Effector memory CD8-positive, alpha-beta T cell (primary cell): ENCODE measurements at regions not wholly inside any gene's neighbourhood (a gene's known extent, or its start where the extent isn't known, plus 50 kb on each side); places are given as distances from the start of the nearest gene placed in this dataset.
A peak's percentile ranks its signal among the peaks of the same experiment; 100 is the strongest.

Source experiments
- ATAC-seq: fragments of 150-1000 bp; cut with Tn5 transposase; replicated peaks from 2 replicates; pipeline ENCODE4 v1.10.0; 2021; ENCODE audit warnings: mild to moderate bottlenecking, moderate library complexity
- DNase-seq, 3 experiments: peaks; one replicate each; pipeline ENCODE4 v3.0.0; 2021
- H3K27ac Mint-ChIP-seq, 2 donors: one replicate each; pipeline ENCODE4 v1.8.0; 2022; ENCODE audit warnings: mild to moderate bottlenecking in 2 of 2, mixed read lengths in 2 of 2, moderate library complexity in 2 of 2
- H3K27me3 Mint-ChIP-seq, 2 donors: one replicate each; pipeline ENCODE4 v1.8.0; 2022; ENCODE audit warnings: mixed read lengths in 2 of 2
- H3K36me3 Mint-ChIP-seq: one replicate; pipeline ENCODE4 v1.8.0; 2022; ENCODE audit warnings: mild to moderate bottlenecking, moderate library complexity, mixed read lengths; ENCODE audit not compliant: insufficient read depth
- H3K4me1 Mint-ChIP-seq, 2 donors: one replicate each; pipeline ENCODE4 v1.8.0; 2022; ENCODE audit warnings: low read depth in 2 of 2, mixed read lengths in 2 of 2
- H3K4me3 Mint-ChIP-seq, 2 donors: one replicate each; pipeline ENCODE4 v1.8.0; 2022; ENCODE audit warnings: mild to moderate bottlenecking in 2 of 2, mixed read lengths in 2 of 2, moderate library complexity in 2 of 2
- H3K9me3 Mint-ChIP-seq, 2 donors: one replicate each; pipeline ENCODE4 v1.8.0; 2022; ENCODE audit warnings: mixed read lengths in 2 of 2

GRCh38 chr6:105997482-105997881 lies 88.7 kb upstream of the PRDM1 start:
- ATAC-seq, result no peak
- no peaks in the 10 kb centered on the region for H3K27me3 Mint-ChIP-seq
- peaks cover 14 to 18% of the 10 kb centered on the region in 2 donors for H3K4me1 Mint-ChIP-seq
- no peak overlapping the region for H3K27ac Mint-ChIP-seq
- H3K9me3 Mint-ChIP-seq, result no peaks in the 10 kb centered on the region
- H3K36me3 Mint-ChIP-seq, result peaks cover 11% of the 10 kb centered on the region
- DNase-seq, result no peak
- no peak overlapping the region for H3K4me3 Mint-ChIP-seq

GRCh38 chr6:105995391-105995865 lies 90.7 kb upstream of the PRDM1 start:
- DNase-seq (no peak), ATAC-seq (no peak)
- peak overlapping the region; percentile 88 to 90 for H3K27ac Mint-ChIP-seq
- peaks cover 19% of the 10 kb centered on the region for H3K36me3 Mint-ChIP-seq
- peaks cover 17 to 20% of the 10 kb centered on the region in 2 donors for H3K4me1 Mint-ChIP-seq
- H3K4me3 Mint-ChIP-seq, result peak overlapping the region; percentile 86 to 93
- no peaks in the 10 kb centered on the region for H3K9me3 Mint-ChIP-seq
- no peaks in the 10 kb centered on the region for H3K27me3 Mint-ChIP-seq

- Mint-ChIP-seq H3K4me1 (peaks cover 17 to 22% of the 10 kb centered on the region in 2 donors), H3K9me3 (no peaks in the 10 kb centered on the region), H3K4me3 (peak overlapping the region; percentile 86 to 93), H3K27ac (peak overlapping the region; percentile 88 to 90), H3K27me3 (no peaks in the 10 kb centered on the region), H3K36me3 (peaks cover 19% of the 10 kb centered on the region)
- DNase-seq (peak in 2 of 3 experiments; percentile 24 to 27), ATAC-seq (peak; percentile 17)
Observed at GRCh38 chr6:105994591-105995390, 91.3 kb upstream of the PRDM1 start.

- DNase-seq, result peak; percentile 43 to 54 (median 45)
- peak; percentile 66 for ATAC-seq
- peaks cover 17 to 22% of the 10 kb centered on the region in 2 donors for H3K4me1 Mint-ChIP-seq
- H3K4me3 Mint-ChIP-seq, result peak overlapping the region; percentile 86 to 93
- H3K9me3 Mint-ChIP-seq, result no peaks in the 10 kb centered on the region
- no peaks in the 10 kb centered on the region for H3K27me3 Mint-ChIP-seq
- H3K27ac Mint-ChIP-seq, result peak overlapping the region; percentile 88 to 90
- H3K36me3 Mint-ChIP-seq, result peaks cover 19% of the 10 kb centered on the region
Observed at GRCh38 chr6:105994118-105994590, 92.0 kb upstream of the PRDM1 start.

GRCh38 chr6:105993341-105994117 lies 92.6 kb upstream of the PRDM1 start:
- Mint-ChIP-seq H3K36me3 (peaks cover 19% of the 10 kb centered on the region), H3K4me1 (peaks cover 17 to 22% of the 10 kb centered on the region in 2 donors), H3K9me3 (no peaks in the 10 kb centered on the region), H3K4me3 (peak overlapping the region; percentile 86 to 93), H3K27ac (peak overlapping the region; percentile 88 to 90), H3K27me3 (no peaks in the 10 kb centered on the region)
- no peak for ATAC-seq
- no peak for DNase-seq

- peaks cover 17 to 22% of the 10 kb centered on the region in 2 donors for H3K4me1 Mint-ChIP-seq
- ATAC-seq (peak; percentile 83), DNase-seq (peak; percentile 84 to 88 (median 86))
- peak overlapping the region; percentile 86 to 93 for H3K4me3 Mint-ChIP-seq
- H3K27me3 Mint-ChIP-seq, result no peaks in the 10 kb centered on the region
- H3K9me3 Mint-ChIP-seq, result no peaks in the 10 kb centered on the region
- peaks cover 19% of the 10 kb centered on the region for H3K36me3 Mint-ChIP-seq
- peak overlapping the region; percentile 94 to 96 for H3K27ac Mint-ChIP-seq
Observed at GRCh38 chr6:105992315-105992961, 93.7 kb upstream of the PRDM1 start.

- peak; percentile 32 for ATAC-seq
- Mint-ChIP-seq H3K27ac (peak overlapping the region; percentile 94 to 96), H3K27me3 (peaks cover 0 to 1% of the 10 kb centered on the region in 2 donors), H3K4me1 (peaks cover 17 to 22% of the 10 kb centered on the region in 2 donors), H3K4me3 (peak overlapping the region; percentile 86 to 93), H3K9me3 (no peaks in the 10 kb centered on the region), H3K36me3 (peaks cover 19% of the 10 kb centered on the region)
- no peak for DNase-seq
Observed at GRCh38 chr6:105991561-105992314, 94.4 kb upstream of the PRDM1 start.

GRCh38 chr6:105990151-105990550 lies 96.0 kb upstream of the PRDM1 start:
- Mint-ChIP-seq H3K27ac (peak overlapping the region in 1 of 2 donors; percentile 5), H3K4me3 (no peak overlapping the region), H3K4me1 (peaks cover 14 to 24% of the 10 kb centered on the region in 2 donors), H3K27me3 (peaks cover 0 to 13% of the 10 kb centered on the region in 2 donors), H3K36me3 (peaks cover 19% of the 10 kb centered on the region), H3K9me3 (no peaks in the 10 kb centered on the region)
- DNase-seq, result no peak
- no peak for ATAC-seq

- Mint-ChIP-seq H3K9me3 (no peaks in the 10 kb centered on the region), H3K36me3 (peaks cover 13% of the 10 kb centered on the region), H3K4me3 (no peak overlapping the region), H3K27me3 (peaks cover 10 to 22% of the 10 kb centered on the region in 2 donors), H3K4me1 (peaks cover 11 to 20% of the 10 kb centered on the region in 2 donors), H3K27ac (no peak overlapping the region)
- DNase-seq (no peak), ATAC-seq (no peak)
Observed at GRCh38 chr6:105988812-105989577, 97.1 kb upstream of the PRDM1 start.

GRCh38 chr6:105988321-105988720 lies 97.8 kb upstream of the PRDM1 start:
- DNase-seq, result no peak
- H3K9me3 Mint-ChIP-seq, result no peaks in the 10 kb centered on the region
- H3K4me1 Mint-ChIP-seq, result peaks cover 5 to 14% of the 10 kb centered on the region in 2 donors
- peaks cover 12 to 27% of the 10 kb centered on the region in 2 donors for H3K27me3 Mint-ChIP-seq
- H3K4me3 Mint-ChIP-seq, result no peak overlapping the region
- H3K27ac Mint-ChIP-seq, result no peak overlapping the region
- peaks cover 9% of the 10 kb centered on the region for H3K36me3 Mint-ChIP-seq
- ATAC-seq, result no peak

GRCh38 chr6:105987516-105987915 lies 98.6 kb upstream of the PRDM1 start:
- peaks cover 3 to 9% of the 10 kb centered on the region in 2 donors for H3K4me1 Mint-ChIP-seq
- ATAC-seq, result no peak
- no peaks in the 10 kb centered on the region for H3K9me3 Mint-ChIP-seq
- H3K27ac Mint-ChIP-seq, result no peak overlapping the region
- no peak for DNase-seq
- peaks cover 12 to 27% of the 10 kb centered on the region in 2 donors for H3K27me3 Mint-ChIP-seq
- no peak overlapping the region for H3K4me3 Mint-ChIP-seq
- peaks cover 9% of the 10 kb centered on the region for H3K36me3 Mint-ChIP-seq

- Mint-ChIP-seq H3K4me1 (peaks cover 3 to 9% of the 10 kb centered on the region in 2 donors), H3K27me3 (peaks cover 12 to 27% of the 10 kb centered on the region in 2 donors), H3K9me3 (no peaks in the 10 kb centered on the region), H3K36me3 (peaks cover 4% of the 10 kb centered on the region), H3K4me3 (no peak overlapping the region), H3K27ac (no peak overlapping the region)
- no peak for DNase-seq
- ATAC-seq, result no peak
Observed at GRCh38 chr6:105986998-105987397, 99.1 kb upstream of the PRDM1 start.
